Cardiac fibroblast (primary cell): ENCODE measurements at regions not wholly inside any gene's neighbourhood (a gene's known extent, or its start where the extent isn't known, plus 50 kb on each side); places are given as distances from the start of the nearest gene placed in this dataset.

Source experiments
- DNase-seq, 2 donors: peaks; one replicate each; pipeline versions ENCODE4 v3.0.0 to v3.0.0-alpha.2; 2010; ENCODE audit warnings: low read depth in 2 of 2
- H3K4me3 ChIP-seq, 2 donors: replicated peaks in 1 of 2; 1 replicate in 1 of 2; 2 replicates in 1 of 2; pipeline ENCODE4 v1.5.1; 2011; ENCODE audit warnings: low read depth in 2 of 2, low read length in 2 of 2, mild to moderate bottlenecking in 2 of 2, moderate library complexity in 1 of 2
- TF ChIP-seq, protein P1 (sequence below): IDR thresholded peaks from one replicate; pipeline ENCODE4 v1.5.1; 2011; ENCODE audit warnings: low read depth, mild to moderate bottlenecking, low read length, inconsistent platforms

DNA sequence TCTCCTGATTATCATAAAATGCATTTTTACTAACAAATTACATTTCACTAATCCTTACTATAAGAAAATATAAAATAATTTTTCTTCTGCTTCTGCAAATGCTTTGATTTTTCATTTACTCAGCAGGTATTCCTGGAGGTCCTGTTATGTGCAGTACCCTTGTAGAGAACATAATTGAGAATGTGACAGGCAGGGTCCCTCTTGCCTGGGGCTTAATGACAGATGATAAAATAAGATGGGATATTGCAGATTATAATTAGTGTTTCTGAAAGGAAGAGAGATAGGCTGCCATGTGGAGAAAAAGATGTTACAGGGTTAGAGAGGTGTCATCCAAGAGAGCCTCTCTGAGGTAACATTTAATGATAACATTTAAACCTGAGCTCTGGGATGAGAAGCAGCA, 128.9 kb downstream of the MAD2L1 start:
- TF ChIP-seq, protein P1, sequence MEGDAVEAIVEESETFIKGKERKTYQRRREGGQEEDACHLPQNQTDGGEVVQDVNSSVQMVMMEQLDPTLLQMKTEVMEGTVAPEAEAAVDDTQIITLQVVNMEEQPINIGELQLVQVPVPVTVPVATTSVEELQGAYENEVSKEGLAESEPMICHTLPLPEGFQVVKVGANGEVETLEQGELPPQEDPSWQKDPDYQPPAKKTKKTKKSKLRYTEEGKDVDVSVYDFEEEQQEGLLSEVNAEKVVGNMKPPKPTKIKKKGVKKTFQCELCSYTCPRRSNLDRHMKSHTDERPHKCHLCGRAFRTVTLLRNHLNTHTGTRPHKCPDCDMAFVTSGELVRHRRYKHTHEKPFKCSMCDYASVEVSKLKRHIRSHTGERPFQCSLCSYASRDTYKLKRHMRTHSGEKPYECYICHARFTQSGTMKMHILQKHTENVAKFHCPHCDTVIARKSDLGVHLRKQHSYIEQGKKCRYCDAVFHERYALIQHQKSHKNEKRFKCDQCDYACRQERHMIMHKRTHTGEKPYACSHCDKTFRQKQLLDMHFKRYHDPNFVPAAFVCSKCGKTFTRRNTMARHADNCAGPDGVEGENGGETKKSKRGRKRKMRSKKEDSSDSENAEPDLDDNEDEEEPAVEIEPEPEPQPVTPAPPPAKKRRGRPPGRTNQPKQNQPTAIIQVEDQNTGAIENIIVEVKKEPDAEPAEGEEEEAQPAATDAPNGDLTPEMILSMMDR: no peak
- DNase-seq: no peak

DNA sequence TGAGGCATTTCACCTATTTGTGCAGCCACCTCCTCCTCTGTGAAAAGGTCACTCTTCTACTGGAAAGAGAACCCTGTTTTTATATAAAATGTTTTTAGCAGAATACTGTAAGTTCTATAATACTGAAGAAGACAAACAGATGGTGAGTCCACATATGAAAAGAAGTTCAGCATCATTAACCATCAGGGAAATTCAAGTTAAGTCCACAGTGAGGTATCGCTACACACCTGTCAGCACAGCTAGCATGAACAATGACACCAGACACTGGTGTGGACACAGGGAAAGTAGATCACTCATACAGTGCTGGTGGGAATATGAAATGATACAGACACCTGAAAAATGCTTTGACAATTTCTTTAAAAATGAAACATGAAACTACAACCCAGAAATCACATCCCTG, 133.0 kb downstream of the MAD2L1 start:
- TF ChIP-seq, protein P1: no peak

More for the DNA sequence above, 128.9 kb downstream of the MAD2L1 start:
- no peak overlapping the region for H3K4me3 ChIP-seq

DNA sequence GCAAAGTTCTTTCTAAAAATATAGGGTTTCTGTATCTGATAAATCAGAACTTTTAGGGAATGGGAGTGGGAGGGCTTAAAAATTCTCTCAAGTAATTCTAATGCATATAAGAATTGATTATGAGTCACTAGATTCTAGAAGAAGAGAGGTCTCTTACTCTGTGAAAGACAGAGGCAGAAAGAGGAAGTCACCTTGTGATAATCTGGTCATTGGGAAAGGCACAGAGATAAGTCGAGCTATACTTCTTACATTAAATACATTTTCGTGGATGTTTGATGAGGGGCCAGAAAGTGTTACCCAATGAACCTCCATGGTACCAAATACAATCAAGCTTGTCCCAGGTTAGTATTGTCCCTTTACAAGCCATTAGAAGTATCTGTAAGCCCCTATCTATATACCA, 134.4 kb downstream of the MAD2L1 start:
- TF ChIP-seq, protein P1: no peak
- H3K4me3 ChIP-seq: no peak overlapping the region
- no peak for DNase-seq

More for the DNA sequence above, 133.0 kb downstream of the MAD2L1 start:
- no peak for DNase-seq
- no peak overlapping the region for H3K4me3 ChIP-seq

DNA sequence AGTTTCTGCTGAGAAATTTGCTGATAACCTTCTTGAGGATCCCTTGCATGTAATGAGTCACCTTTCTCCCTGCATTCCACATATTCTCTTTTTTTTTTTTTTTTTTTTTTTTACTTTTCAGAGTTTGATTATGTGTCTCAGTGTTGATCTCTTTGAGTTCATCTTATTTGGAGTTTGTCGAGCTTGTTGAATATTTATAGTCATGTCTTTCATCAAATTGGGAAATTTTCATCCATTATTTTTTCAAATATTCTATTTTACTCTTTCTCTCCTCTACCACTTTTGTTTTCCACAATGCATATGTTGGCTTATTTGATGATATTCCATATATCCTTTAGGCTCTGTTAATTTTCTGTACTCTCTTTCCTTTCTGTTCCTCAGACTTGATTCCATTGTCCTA, 136.1 kb downstream of the MAD2L1 start:
- TF ChIP-seq, protein P1: no peak
- DNase-seq: no peak
- H3K4me3 ChIP-seq: no peak overlapping the region

DNA sequence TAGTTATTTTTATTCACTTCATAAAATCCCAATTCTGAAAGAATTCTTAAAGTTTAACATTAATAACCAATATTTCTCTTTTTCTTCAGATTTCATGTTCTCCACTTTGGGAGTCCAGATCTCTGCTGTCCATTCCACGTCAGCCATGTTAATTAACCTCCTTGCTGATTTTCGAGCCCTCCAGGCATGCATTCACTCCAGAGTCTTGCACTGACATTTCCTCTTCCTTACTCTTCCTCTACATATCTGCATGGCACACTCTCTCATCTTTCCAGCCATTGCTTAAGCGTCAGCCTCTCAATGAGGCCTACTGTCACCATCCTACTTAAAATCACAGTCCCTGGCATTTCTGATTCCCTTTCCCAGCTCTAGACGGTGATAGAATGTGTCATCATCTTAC, 144.8 kb downstream of the MAD2L1 start:
- TF ChIP-seq, protein P1: no peak
- no peak for DNase-seq
- no peak overlapping the region for H3K4me3 ChIP-seq

DNA sequence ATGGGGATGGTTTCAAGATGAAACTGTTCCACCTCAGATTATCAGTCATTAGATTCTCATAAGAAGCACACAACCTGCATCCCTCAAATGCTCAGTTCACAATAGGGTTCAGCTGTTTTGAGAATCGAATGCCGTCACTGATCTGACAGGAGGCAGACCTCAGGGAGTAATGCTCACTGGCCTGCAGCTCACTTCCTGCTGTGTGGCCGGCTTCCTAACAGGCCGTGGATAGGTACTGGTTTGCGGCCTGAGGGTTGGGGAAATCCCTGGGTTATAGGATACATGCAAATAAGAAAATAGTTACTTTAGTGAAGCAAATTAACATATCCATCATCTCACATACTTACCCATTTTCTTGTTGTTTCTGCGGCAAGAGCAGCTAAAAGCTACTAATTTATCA, 160.4 kb downstream of the MAD2L1 start:
- H3K4me3 ChIP-seq: no peak overlapping the region
- TF ChIP-seq, protein P1: no peak
- no peak for DNase-seq

DNA sequence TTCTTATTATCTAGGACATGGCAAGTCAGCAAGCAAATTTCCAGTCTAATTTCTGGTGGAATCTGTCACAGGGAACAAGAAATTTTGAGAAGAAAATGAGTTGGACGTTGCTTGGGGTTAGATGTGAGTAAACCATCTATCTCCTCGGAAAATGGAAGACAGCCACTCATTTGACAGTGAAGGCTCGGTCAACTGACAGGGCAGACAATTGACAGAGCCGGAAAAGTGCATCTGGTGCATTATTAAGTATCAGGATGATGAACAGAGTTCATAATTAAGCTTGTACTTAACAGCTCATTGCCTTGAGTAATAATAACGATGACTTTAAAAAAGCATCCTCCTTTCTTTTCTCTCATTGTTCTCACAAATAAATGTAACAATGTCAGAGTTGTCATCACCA, 168.4 kb downstream of the MAD2L1 start:
- H3K4me3 ChIP-seq: no peak overlapping the region
- DNase-seq: no peak
- TF ChIP-seq, protein P1: no peak
